Right atrium auricular region (tissue), 2 donors: ENCODE measurements at regions not wholly inside any gene's neighbourhood (a gene's known extent, or its start where the extent isn't known, plus 50 kb on each side); places are given as distances from the start of the nearest gene placed in this dataset.

Experiments
- DNase-seq: peaks from one replicate; pipeline ENCODE4 v3.0.0-alpha.2; 2019; ENCODE audit warnings: low spot score
- H3K27ac ChIP-seq, 2 donors: fragments of 200-600 bp; sonication (generic); 1 replicate in 1 of 2; 2 replicates in 1 of 2; pipeline ENCODE4 v1.5.1; 2016 to 2019
- H3K27me3 ChIP-seq, 2 donors: fragments of 200-600 bp; sonication (generic); one replicate each; pipeline versions ENCODE4 v1.5.1 to v1.6.0; 2017 to 2019
- H3K36me3 ChIP-seq: fragments of 200-600 bp; sonication (generic); one replicate; pipeline ENCODE4 v1.5.1; 2016
- H3K4me1 ChIP-seq, 2 donors: fragments of 200-600 bp; sonication (generic); one replicate each; pipeline versions ENCODE4 v1.5.1 to v1.6.0; 2017 to 2019
- H3K4me3 ChIP-seq, 2 donors: fragments of 200-600 bp; sonication (generic); 1 replicate in 1 of 2; 2 replicates in 1 of 2; pipeline ENCODE4 v1.5.1; 2017 to 2019; ENCODE audit warnings: mild to moderate bottlenecking in 1 of 2, moderate library complexity in 1 of 2
- H3K9me3 ChIP-seq, 2 donors: fragments of 200-600 bp; sonication (generic); one replicate each; pipeline ENCODE4 v1.5.1; 2019
- TF ChIP-seq, protein P1 (sequence below), 2 donors: fragments of 200-600 bp; sonication (generic); IDR thresholded peaks; one replicate each; pipeline ENCODE4 v1.5.1; 2019; ENCODE audit warnings: antibody characterized with exemption in 2 of 2

GRCh38 chr2:3009005-3009404 is 368.6 kb downstream of the EIPR1 start:
- Histone ChIP-seq H3K4me1 (no peaks in the 10 kb centered on the region), H3K27ac (no peak overlapping the region), H3K9me3 (peaks cover 0 to 20% of the 10 kb centered on the region in 2 donors), H3K4me3 (no peak overlapping the region), H3K36me3 (no peaks in the 10 kb centered on the region), H3K27me3 (no peaks in the 10 kb centered on the region)
- no peak for DNase-seq
- TF ChIP-seq, protein P1, sequence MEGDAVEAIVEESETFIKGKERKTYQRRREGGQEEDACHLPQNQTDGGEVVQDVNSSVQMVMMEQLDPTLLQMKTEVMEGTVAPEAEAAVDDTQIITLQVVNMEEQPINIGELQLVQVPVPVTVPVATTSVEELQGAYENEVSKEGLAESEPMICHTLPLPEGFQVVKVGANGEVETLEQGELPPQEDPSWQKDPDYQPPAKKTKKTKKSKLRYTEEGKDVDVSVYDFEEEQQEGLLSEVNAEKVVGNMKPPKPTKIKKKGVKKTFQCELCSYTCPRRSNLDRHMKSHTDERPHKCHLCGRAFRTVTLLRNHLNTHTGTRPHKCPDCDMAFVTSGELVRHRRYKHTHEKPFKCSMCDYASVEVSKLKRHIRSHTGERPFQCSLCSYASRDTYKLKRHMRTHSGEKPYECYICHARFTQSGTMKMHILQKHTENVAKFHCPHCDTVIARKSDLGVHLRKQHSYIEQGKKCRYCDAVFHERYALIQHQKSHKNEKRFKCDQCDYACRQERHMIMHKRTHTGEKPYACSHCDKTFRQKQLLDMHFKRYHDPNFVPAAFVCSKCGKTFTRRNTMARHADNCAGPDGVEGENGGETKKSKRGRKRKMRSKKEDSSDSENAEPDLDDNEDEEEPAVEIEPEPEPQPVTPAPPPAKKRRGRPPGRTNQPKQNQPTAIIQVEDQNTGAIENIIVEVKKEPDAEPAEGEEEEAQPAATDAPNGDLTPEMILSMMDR (IDR thresholded peaks at IDR 0.05): no peak

GRCh38 chr2:3008561-3008960 is 369.1 kb downstream of the EIPR1 start:
- Histone ChIP-seq H3K4me1 (no peaks in the 10 kb centered on the region), H3K36me3 (no peaks in the 10 kb centered on the region), H3K4me3 (no peak overlapping the region), H3K9me3 (peaks cover 0 to 17% of the 10 kb centered on the region in 2 donors), H3K27ac (no peak overlapping the region), H3K27me3 (no peaks in the 10 kb centered on the region)
- DNase-seq: no peak
- TF ChIP-seq, protein P1 (IDR thresholded peaks at IDR 0.05): no peak

DNA sequence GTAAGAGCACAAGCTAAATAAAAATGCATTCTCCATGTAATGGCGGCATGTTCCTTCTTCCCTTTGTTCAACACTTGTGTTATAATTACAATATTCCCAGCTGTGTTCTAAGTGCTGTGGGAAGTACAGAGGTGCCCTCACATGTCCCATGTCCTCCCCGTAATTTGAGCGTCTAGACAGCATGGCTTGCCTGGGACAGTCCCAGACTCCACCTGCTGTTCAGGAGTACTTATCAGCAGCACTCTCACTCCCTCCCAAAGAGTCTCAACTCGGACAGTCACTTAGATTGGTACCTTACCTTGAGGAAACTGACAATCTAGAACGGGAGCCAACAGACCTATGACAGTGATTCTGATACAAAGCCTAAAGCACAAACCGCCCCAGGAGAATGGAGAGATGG is 370.5 kb downstream of the EIPR1 start:
- TF ChIP-seq, protein P1 (IDR thresholded peaks at IDR 0.05): no peak
- no peak overlapping the region for H3K27ac ChIP-seq
- H3K27me3 ChIP-seq: no peaks in the 10 kb centered on the region
- DNase-seq: no peak
- no peaks in the 10 kb centered on the region for H3K4me1 ChIP-seq
- H3K9me3 ChIP-seq: peaks cover 0 to 3% of the 10 kb centered on the region in 2 donors
- H3K36me3 ChIP-seq: no peaks in the 10 kb centered on the region
- no peak overlapping the region for H3K4me3 ChIP-seq

DNA sequence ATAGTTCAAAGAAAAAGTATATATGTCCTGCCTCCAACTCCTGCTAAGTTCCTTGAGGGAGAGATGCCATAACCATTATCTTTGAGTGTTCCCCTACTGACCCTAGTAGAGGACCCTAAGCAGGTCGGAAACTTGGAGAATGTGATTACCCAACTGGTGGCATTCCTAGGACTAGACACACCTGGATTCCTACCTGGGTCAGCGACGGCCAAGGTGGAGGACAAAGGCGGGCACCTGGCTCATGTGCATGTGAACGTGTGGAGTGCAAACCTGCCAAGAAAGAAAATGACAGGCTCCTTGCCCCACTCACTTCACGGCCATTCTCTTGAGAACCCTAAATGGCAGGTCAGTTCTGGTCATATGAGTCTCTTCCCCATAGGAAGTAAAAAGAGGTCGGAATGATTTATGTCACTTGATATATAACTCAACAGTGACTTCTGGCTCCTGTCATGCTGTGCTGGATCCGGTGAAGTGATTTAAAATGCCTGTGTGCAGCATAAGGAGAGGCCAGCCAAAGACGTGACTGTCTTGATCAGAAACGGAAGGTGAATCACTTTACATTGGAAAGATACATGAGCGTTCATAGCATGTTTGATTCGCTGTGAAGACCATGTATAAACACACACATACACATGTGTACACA is 371.6 kb downstream of the EIPR1 start:
- no peaks in the 10 kb centered on the region for H3K9me3 ChIP-seq
- no peaks in the 10 kb centered on the region for H3K27me3 ChIP-seq
- no peak for DNase-seq
- H3K36me3 ChIP-seq: no peaks in the 10 kb centered on the region
- no peaks in the 10 kb centered on the region for H3K4me1 ChIP-seq
- no peak overlapping the region for H3K4me3 ChIP-seq
- TF ChIP-seq, protein P1 (IDR thresholded peaks at IDR 0.05): no peak
- H3K27ac ChIP-seq: no peak overlapping the region

- H3K4me3 ChIP-seq: no peak overlapping the region
- H3K27me3 ChIP-seq: no peaks in the 10 kb centered on the region
- TF ChIP-seq, protein P1 (IDR thresholded peaks at IDR 0.05): peak in 1 of 2 donors; percentile 54
- no peaks in the 10 kb centered on the region for H3K4me1 ChIP-seq
- DNase-seq: no peak
- H3K36me3 ChIP-seq: no peaks in the 10 kb centered on the region
- no peak overlapping the region for H3K27ac ChIP-seq
- no peaks in the 10 kb centered on the region for H3K9me3 ChIP-seq
These were observed 375.7 kb downstream of the EIPR1 start for GRCh38 chr2:3001615-3002560.
